H1 (cell line): ENCODE measurements at regions not wholly inside any gene's neighbourhood (a gene's known extent, or its start where the extent isn't known, plus 50 kb on each side); places are given as distances from the start of the nearest gene placed in this dataset.

Source experiments
- CTCF ChIA-PET: fragments of 300-600 bp; sonication (Branson Sonifier 250); formaldehyde crosslinking; loops from one replicate; lab custom pipeline; 2021; ENCODE audit not compliant: partially characterized antibody; lab: Charles Lee
- POLR2A ChIA-PET: fragments of 300-600 bp; sonication (Branson Sonifier 250); formaldehyde crosslinking; loops from one replicate; lab custom pipeline; 2021; ENCODE audit warnings: inconsistent platforms; ENCODE audit not compliant: partially characterized antibody; lab: Charles Lee
- DNase-seq, 2 experiments: peaks; one replicate each; pipeline versions ENCODE4 v3.0.0 to v3.0.0-alpha.2; 2010 to 2022; ENCODE audit warnings: low spot score in 2 of 2, low read depth in 1 of 2, mixed read lengths in 1 of 2
- FAIRE-seq: peaks from 2 replicates; lab custom pipeline; 2011; peaks lifted over from hg19 to GRCh38; lab: Jason Lieb, UNC
- H2AFZ ChIP-seq: 2 replicates; pipeline ENCODE4 v1.8.1; 2012; ENCODE audit warnings: low read length, inconsistent platforms
- H2AK5ac ChIP-seq: 2 replicates; pipeline ENCODE4 v1.6.1; 2013; ENCODE audit warnings: low read depth, low read length
- H2BK120ac ChIP-seq: replicated peaks from 2 replicates; pipeline ENCODE3; 2013; ENCODE audit warnings: low read depth, low read length, inconsistent platforms
- H2BK12ac ChIP-seq: 2 replicates; pipeline ENCODE4 v1.6.1; 2013; ENCODE audit warnings: low read depth, low read length
- H2BK15ac ChIP-seq: 2 replicates; pipeline ENCODE4 v1.6.1; 2013; ENCODE audit warnings: low read length
- H2BK20ac ChIP-seq: 2 replicates; pipeline ENCODE4 v1.6.1; 2013; ENCODE audit warnings: low read length
- H2BK5ac ChIP-seq: 2 replicates; pipeline ENCODE4 v1.6.1; 2013; ENCODE audit warnings: low read depth, low read length
- H3K14ac ChIP-seq: 2 replicates; pipeline ENCODE4 v1.6.1; 2013; ENCODE audit warnings: inconsistent platforms; ENCODE audit not compliant: insufficient read length
- H3K18ac ChIP-seq: 2 replicates; pipeline ENCODE4 v1.6.1; 2013; ENCODE audit warnings: low read length; ENCODE audit errors: extremely low read depth
- H3K23ac ChIP-seq: 2 replicates; pipeline ENCODE4 v1.6.1; 2013; ENCODE audit warnings: inconsistent platforms; ENCODE audit not compliant: insufficient read length
- H3K23me2 ChIP-seq: 2 replicates; pipeline ENCODE4 v1.6.1; 2013; ENCODE audit warnings: low read depth, low read length
- H3K27ac ChIP-seq: 2 replicates; pipeline ENCODE4 v1.6.1; 2011; ENCODE audit warnings: low read depth, low read length, inconsistent platforms
- H3K27me3 ChIP-seq, 4 experiments: replicated peaks in 1 of 4; 1 replicate in 1 of 4; 2 replicates in 3 of 4; pipeline versions ENCODE4 v1.6.1 to v1.8.1; 2011 to 2013; ENCODE audit warnings: low read length in 3 of 4, mild to moderate bottlenecking in 3 of 4, inconsistent platforms in 2 of 4, mixed read lengths in 2 of 4, moderate library complexity in 1 of 4; ENCODE audit not compliant: control insufficient read depth in 3 of 4, insufficient read depth in 3 of 4; ENCODE audit errors: extremely low read depth in 1 of 4
- H3K36me3 ChIP-seq, 4 experiments: 2 replicates each; pipeline versions ENCODE4 v1.6.1 to v1.8.1; 2011 to 2013; ENCODE audit warnings: mild to moderate bottlenecking in 4 of 4, low read length in 3 of 4, moderate library complexity in 2 of 4, control low read depth in 1 of 4, inconsistent platforms in 1 of 4; ENCODE audit not compliant: insufficient read depth in 4 of 4, control insufficient read depth in 2 of 4
- H3K4ac ChIP-seq: replicated peaks from 2 replicates; pipeline ENCODE3; 2013; ENCODE audit warnings: low read length, low read depth, mixed read lengths, inconsistent platforms; ENCODE audit not compliant: insufficient read length
- H3K4me1 ChIP-seq, 4 experiments: replicated peaks in 1 of 4; 1 replicate in 1 of 4; 2 replicates in 3 of 4; pipeline versions ENCODE4 v1.6.1 to v1.8.1; 2011 to 2013; ENCODE audit warnings: low read length in 3 of 4, inconsistent platforms in 2 of 4, mixed read lengths in 1 of 4; ENCODE audit not compliant: insufficient read depth in 4 of 4, control insufficient read depth in 3 of 4
- H3K4me2 ChIP-seq, 2 experiments: 2 replicates each; pipeline versions ENCODE4 v1.6.1 to v1.8.1; 2011 to 2013; ENCODE audit warnings: low read depth in 2 of 2, low read length in 2 of 2, control low read depth in 1 of 2, inconsistent platforms in 1 of 2, mild to moderate bottlenecking in 1 of 2; ENCODE audit not compliant: insufficient read depth in 1 of 2
- H3K4me3 ChIP-seq, 4 experiments: fragments of 200-600, 300-600 bp in 1 of 4; sonication (generic), shearing (Covaris generic), sonication (Bioruptor Twin) in 1 of 4; 2 replicates each; pipeline versions ENCODE4 v1.5.1 to v1.8.1; 2011 to 2016; ENCODE audit warnings: low read length in 4 of 4, low read depth in 3 of 4, control low read depth in 2 of 4, inconsistent platforms in 2 of 4, mild to moderate bottlenecking in 2 of 4, mixed read lengths in 1 of 4, moderate library complexity in 1 of 4; ENCODE audit not compliant: insufficient read depth in 2 of 4; ENCODE audit errors: extremely low read depth in 1 of 4
- H3K56ac ChIP-seq: replicated peaks from 2 replicates; pipeline ENCODE3; 2013; ENCODE audit warnings: low read depth, mild to moderate bottlenecking, mixed read lengths, low read length, inconsistent platforms; ENCODE audit not compliant: insufficient read length
- H3K79me1 ChIP-seq: 2 replicates; pipeline ENCODE4 v1.6.1; 2013; ENCODE audit warnings: low read depth, low read length, control low read depth
- H3K79me2 ChIP-seq, 2 experiments: 2 replicates each; pipeline versions ENCODE4 v1.6.1 to v1.8.1; 2012 to 2013; ENCODE audit warnings: low read length in 2 of 2, mild to moderate bottlenecking in 2 of 2, inconsistent platforms in 1 of 2; ENCODE audit not compliant: insufficient read depth in 2 of 2, control insufficient read depth in 1 of 2
- H3K9ac ChIP-seq, 4 experiments: replicated peaks in 1 of 4; 1 replicate in 1 of 4; 2 replicates in 3 of 4; pipeline versions ENCODE4 v1.6.1 to v1.8.1; 2011 to 2013; ENCODE audit warnings: low read depth in 3 of 4, low read length in 3 of 4, control low read depth in 2 of 4, mild to moderate bottlenecking in 2 of 4, moderate library complexity in 2 of 4, inconsistent platforms in 1 of 4; ENCODE audit errors: extremely low read depth in 1 of 4
- H3K9me3 ChIP-seq, 2 experiments: 2 replicates each; pipeline versions ENCODE4 v1.6.1 to v1.8.1; 2012 to 2013; ENCODE audit warnings: mild to moderate bottlenecking in 2 of 2, moderate library complexity in 2 of 2, control low read depth in 1 of 2, inconsistent platforms in 1 of 2, low read depth in 1 of 2, low read length in 1 of 2, mixed read lengths in 1 of 2; ENCODE audit not compliant: insufficient read depth in 2 of 2
- H4K20me1 ChIP-seq, 2 experiments: replicated peaks in 1 of 2; 2 replicates each; pipeline versions ENCODE3 to v1.8.1; 2011 to 2013; ENCODE audit warnings: inconsistent platforms in 2 of 2, low read length in 2 of 2, mild to moderate bottlenecking in 1 of 2; ENCODE audit not compliant: insufficient read depth in 2 of 2, control insufficient read depth in 1 of 2
- H4K5ac ChIP-seq: 2 replicates; pipeline ENCODE4 v1.6.1; 2013; ENCODE audit warnings: low read length, low read depth, mixed read lengths, inconsistent platforms; ENCODE audit not compliant: insufficient read length
- H4K8ac ChIP-seq: 2 replicates; pipeline ENCODE4 v1.8.0; 2013; ENCODE audit warnings: mild to moderate bottlenecking, moderate library complexity, low read length, inconsistent platforms; ENCODE audit not compliant: insufficient read depth; ENCODE audit errors: extremely low read depth
- H4K91ac ChIP-seq: replicated peaks from 2 replicates; pipeline ENCODE3; 2013; ENCODE audit warnings: low read length, mixed read lengths, inconsistent platforms; ENCODE audit not compliant: insufficient read length
- BACH1 ChIP-seq: IDR thresholded peaks from 2 replicates; pipeline ENCODE4 v1.6.1; 2012; ENCODE audit warnings: low read length, improper control_type of control experiment
- CHD2 ChIP-seq: IDR thresholded peaks from 2 replicates; pipeline ENCODE4 v1.6.1; 2012; ENCODE audit warnings: low read length, improper control_type of control experiment
- JUND ChIP-seq: IDR thresholded peaks from 2 replicates; pipeline ENCODE4 v1.6.1; 2011; ENCODE audit warnings: mild to moderate bottlenecking, improper control_type of control experiment, low read length
- KDM5A ChIP-seq: fragments of 200-600 bp; IDR thresholded peaks from 2 replicates; pipeline ENCODE4 v1.7.1; 2012; ENCODE audit warnings: mild to moderate bottlenecking, low read length, inconsistent platforms, mixed read lengths
- POLR2AphosphoS5 ChIP-seq: IDR thresholded peaks from 2 replicates; pipeline ENCODE4 v1.6.1; 2011; ENCODE audit warnings: low read depth, low read length
- POU5F1 ChIP-seq: IDR thresholded peaks from 2 replicates; pipeline ENCODE4 v1.6.1; 2011; ENCODE audit warnings: low read depth, mild to moderate bottlenecking, low read length, moderate library complexity
- SIRT6 ChIP-seq: IDR thresholded peaks from one replicate; pipeline ENCODE4 v1.7.1; 2012; ENCODE audit warnings: low read length, inconsistent platforms
- TBP ChIP-seq: IDR thresholded peaks from 2 replicates; pipeline ENCODE4 v1.6.1; 2011; ENCODE audit warnings: low read depth, low read length, improper control_type of control experiment
- TEAD4 ChIP-seq: IDR thresholded peaks from 2 replicates; pipeline ENCODE4 v1.6.1; 2012; ENCODE audit warnings: low read depth, low read length, inconsistent platforms, mixed read lengths
- WGBS, 2 experiments: shearing (Covaris generic) in 1 of 2; methylation state at CpG; one replicate each; pipeline versions ENCODE4 v1.1.6 to v1.1.7; 2013 to 2015; ENCODE audit warnings: low lambda C conversion rate in 2 of 2, mixed read lengths in 2 of 2, inconsistent platforms in 1 of 2, low coverage in 1 of 2, missing lambda C conversion rate in 1 of 2; ENCODE audit not compliant: insufficient replicate concordance in 2 of 2, insufficient coverage in 1 of 2, insufficient read length in 1 of 2; ENCODE audit errors: extremely low coverage in 1 of 2, missing lambda C conversion rate in 1 of 2; 5-methylcytosine and 5-hydroxymethylcytosine counted together

GRCh38 chr2:138334323-138334722 lies 167.2 kb upstream of the SPOPL start:
- H3K23ac ChIP-seq, result no peak overlapping the region
- H4K5ac ChIP-seq, result no peak overlapping the region
- no peak overlapping the region for H4K8ac ChIP-seq
- no peak for TF ChIP-seq SIRT6
- TF ChIP-seq BACH1, result no peak
- TF ChIP-seq POU5F1, result no peak
- TF ChIP-seq JUND, result no peak
- no peak for TF ChIP-seq TBP
- no peak for TF ChIP-seq POLR2AphosphoS5
- TF ChIP-seq KDM5A, result no peak
- no peak for TF ChIP-seq CHD2
- TF ChIP-seq TEAD4, result no peak
- H2AK5ac ChIP-seq, result no peak overlapping the region
- H3K9me3 ChIP-seq, result no peaks in the 10 kb centered on the region
- no peak overlapping the region for H2BK12ac ChIP-seq
- no peak overlapping the region for H2BK15ac ChIP-seq
- H4K91ac ChIP-seq, result no peak overlapping the region
- H3K9ac ChIP-seq, result no peak overlapping the region
- H3K4me2 ChIP-seq, result no peak overlapping the region
- no peak overlapping the region for H3K4me3 ChIP-seq
- H3K18ac ChIP-seq, result no peak overlapping the region
- H3K23me2 ChIP-seq, result no peaks in the 10 kb centered on the region
- H3K36me3 ChIP-seq, result no peaks in the 10 kb centered on the region
- CTCF ChIA-PET, result interaction anchor here (0.6 to 1.2 kb wide), 5 partner anchors 13 to 381 kb away, joined by 3 to 4 read pairs (median 3); no protein-coding TSS in a partner anchor
- no peak overlapping the region for H3K4ac ChIP-seq
- POLR2A ChIA-PET, result no interaction called here
- H3K14ac ChIP-seq, result no peak overlapping the region
- no peaks in the 10 kb centered on the region for H4K20me1 ChIP-seq
- H2BK5ac ChIP-seq, result no peak overlapping the region
- H2BK120ac ChIP-seq, result no peak overlapping the region
- H3K79me1 ChIP-seq, result no peaks in the 10 kb centered on the region
- no peak overlapping the region for H2AFZ ChIP-seq
- no peak overlapping the region for H3K27ac ChIP-seq
- FAIRE-seq, result no peak
- 91% methylated on average over 3 of the region's 3 CpGs; no CpG with 5 or more reads in 1 of the 2 experiments for WGBS, 2 experiments
- no peak overlapping the region for H2BK20ac ChIP-seq
- no peaks in the 10 kb centered on the region for H3K79me2 ChIP-seq
- DNase-seq, result no peak
- H3K4me1 ChIP-seq, result no peaks in the 10 kb centered on the region
- no peak overlapping the region for H3K56ac ChIP-seq
- no peaks in the 10 kb centered on the region for H3K27me3 ChIP-seq
